ENCODE measurements at regions not wholly inside any gene's neighbourhood (a gene's known extent, or its start where the extent isn't known, plus 50 kb on each side); places are given as distances from the start of the nearest gene placed in this dataset.

- TF ChIP-seq, protein P1, sequence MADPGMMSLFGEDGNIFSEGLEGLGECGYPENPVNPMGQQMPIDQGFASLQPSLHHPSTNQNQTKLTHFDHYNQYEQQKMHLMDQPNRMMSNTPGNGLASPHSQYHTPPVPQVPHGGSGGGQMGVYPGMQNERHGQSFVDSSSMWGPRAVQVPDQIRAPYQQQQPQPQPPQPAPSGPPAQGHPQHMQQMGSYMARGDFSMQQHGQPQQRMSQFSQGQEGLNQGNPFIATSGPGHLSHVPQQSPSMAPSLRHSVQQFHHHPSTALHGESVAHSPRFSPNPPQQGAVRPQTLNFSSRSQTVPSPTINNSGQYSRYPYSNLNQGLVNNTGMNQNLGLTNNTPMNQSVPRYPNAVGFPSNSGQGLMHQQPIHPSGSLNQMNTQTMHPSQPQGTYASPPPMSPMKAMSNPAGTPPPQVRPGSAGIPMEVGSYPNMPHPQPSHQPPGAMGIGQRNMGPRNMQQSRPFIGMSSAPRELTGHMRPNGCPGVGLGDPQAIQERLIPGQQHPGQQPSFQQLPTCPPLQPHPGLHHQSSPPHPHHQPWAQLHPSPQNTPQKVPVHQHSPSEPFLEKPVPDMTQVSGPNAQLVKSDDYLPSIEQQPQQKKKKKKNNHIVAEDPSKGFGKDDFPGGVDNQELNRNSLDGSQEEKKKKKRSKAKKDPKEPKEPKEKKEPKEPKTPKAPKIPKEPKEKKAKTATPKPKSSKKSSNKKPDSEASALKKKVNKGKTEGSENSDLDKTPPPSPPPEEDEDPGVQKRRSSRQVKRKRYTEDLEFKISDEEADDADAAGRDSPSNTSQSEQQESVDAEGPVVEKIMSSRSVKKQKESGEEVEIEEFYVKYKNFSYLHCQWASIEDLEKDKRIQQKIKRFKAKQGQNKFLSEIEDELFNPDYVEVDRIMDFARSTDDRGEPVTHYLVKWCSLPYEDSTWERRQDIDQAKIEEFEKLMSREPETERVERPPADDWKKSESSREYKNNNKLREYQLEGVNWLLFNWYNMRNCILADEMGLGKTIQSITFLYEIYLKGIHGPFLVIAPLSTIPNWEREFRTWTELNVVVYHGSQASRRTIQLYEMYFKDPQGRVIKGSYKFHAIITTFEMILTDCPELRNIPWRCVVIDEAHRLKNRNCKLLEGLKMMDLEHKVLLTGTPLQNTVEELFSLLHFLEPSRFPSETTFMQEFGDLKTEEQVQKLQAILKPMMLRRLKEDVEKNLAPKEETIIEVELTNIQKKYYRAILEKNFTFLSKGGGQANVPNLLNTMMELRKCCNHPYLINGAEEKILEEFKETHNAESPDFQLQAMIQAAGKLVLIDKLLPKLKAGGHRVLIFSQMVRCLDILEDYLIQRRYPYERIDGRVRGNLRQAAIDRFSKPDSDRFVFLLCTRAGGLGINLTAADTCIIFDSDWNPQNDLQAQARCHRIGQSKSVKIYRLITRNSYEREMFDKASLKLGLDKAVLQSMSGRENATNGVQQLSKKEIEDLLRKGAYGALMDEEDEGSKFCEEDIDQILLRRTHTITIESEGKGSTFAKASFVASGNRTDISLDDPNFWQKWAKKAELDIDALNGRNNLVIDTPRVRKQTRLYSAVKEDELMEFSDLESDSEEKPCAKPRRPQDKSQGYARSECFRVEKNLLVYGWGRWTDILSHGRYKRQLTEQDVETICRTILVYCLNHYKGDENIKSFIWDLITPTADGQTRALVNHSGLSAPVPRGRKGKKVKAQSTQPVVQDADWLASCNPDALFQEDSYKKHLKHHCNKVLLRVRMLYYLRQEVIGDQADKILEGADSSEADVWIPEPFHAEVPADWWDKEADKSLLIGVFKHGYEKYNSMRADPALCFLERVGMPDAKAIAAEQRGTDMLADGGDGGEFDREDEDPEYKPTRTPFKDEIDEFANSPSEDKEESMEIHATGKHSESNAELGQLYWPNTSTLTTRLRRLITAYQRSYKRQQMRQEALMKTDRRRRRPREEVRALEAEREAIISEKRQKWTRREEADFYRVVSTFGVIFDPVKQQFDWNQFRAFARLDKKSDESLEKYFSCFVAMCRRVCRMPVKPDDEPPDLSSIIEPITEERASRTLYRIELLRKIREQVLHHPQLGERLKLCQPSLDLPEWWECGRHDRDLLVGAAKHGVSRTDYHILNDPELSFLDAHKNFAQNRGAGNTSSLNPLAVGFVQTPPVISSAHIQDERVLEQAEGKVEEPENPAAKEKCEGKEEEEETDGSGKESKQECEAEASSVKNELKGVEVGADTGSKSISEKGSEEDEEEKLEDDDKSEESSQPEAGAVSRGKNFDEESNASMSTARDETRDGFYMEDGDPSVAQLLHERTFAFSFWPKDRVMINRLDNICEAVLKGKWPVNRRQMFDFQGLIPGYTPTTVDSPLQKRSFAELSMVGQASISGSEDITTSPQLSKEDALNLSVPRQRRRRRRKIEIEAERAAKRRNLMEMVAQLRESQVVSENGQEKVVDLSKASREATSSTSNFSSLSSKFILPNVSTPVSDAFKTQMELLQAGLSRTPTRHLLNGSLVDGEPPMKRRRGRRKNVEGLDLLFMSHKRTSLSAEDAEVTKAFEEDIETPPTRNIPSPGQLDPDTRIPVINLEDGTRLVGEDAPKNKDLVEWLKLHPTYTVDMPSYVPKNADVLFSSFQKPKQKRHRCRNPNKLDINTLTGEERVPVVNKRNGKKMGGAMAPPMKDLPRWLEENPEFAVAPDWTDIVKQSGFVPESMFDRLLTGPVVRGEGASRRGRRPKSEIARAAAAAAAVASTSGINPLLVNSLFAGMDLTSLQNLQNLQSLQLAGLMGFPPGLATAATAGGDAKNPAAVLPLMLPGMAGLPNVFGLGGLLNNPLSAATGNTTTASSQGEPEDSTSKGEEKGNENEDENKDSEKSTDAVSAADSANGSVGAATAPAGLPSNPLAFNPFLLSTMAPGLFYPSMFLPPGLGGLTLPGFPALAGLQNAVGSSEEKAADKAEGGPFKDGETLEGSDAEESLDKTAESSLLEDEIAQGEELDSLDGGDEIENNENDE (IDR thresholded peaks at IDR 0.05; ENCODE audit: insufficient replicate concordance, low read length), result no peak
- TF ChIP-seq HDAC6 (IDR thresholded peaks at IDR 0.05; ENCODE audit: low read depth, low read length), result no peak
- no peak for TF ChIP-seq GABPA (IDR thresholded peaks at IDR 0.05; ENCODE audit: borderline replicate concordance, insufficient read depth, low read length)
- no peak for TF ChIP-seq GTF2F1 (IDR thresholded peaks at IDR 0.05; ENCODE audit: borderline replicate concordance, low read depth, low read length)
- TF ChIP-seq RBBP5 (IDR thresholded peaks at IDR 0.05; ENCODE audit: borderline replicate concordance, low read depth, low read length), result no peak
- no peak for TF ChIP-seq RXRA (IDR thresholded peaks at IDR 0.05; ENCODE audit: insufficient read depth, low read depth, low read length)
- TF ChIP-seq KDM4A (IDR thresholded peaks at IDR 0.05; ENCODE audit: low read depth, low read length, severe bottlenecking), result no peak
- TF ChIP-seq SUZ12 (IDR thresholded peaks at IDR 0.05; ENCODE audit: low read length), result no peak
Measured at GRCh38 chr3:24046214-24046613, 101.1 kb downstream of the NR1D2 start (continued).

Measured in H1 (cell line).